GM23248 (cell line): ENCODE measurements at regions not wholly inside any gene's neighbourhood (a gene's known extent, or its start where the extent isn't known, plus 50 kb on each side); places are given as distances from the start of the nearest gene placed in this dataset.

ENCODE experiments used
- DNase-seq: peaks from one replicate; pipeline ENCODE4 v3.0.0-alpha.2; 2015
- H2AFZ ChIP-seq: fragments of 200-600 bp; sonication (generic); 2 replicates; pipeline ENCODE4 v1.6.1; 2016; ENCODE audit warnings: antibody characterized with exemption
- H3F3A ChIP-seq: fragments of 200-600 bp; sonication (generic); 2 replicates; pipeline ENCODE4 v1.6.1; 2016; ENCODE audit warnings: mild to moderate bottlenecking, antibody characterized with exemption, mixed run types; ENCODE audit not compliant: insufficient read depth
- H3K27ac ChIP-seq: fragments of 200-600 bp; sonication (generic); 2 replicates; pipeline ENCODE4 v1.5.1; 2016; ENCODE audit warnings: mild to moderate bottlenecking
- H3K27me3 ChIP-seq: fragments of 200-600 bp; sonication (generic); replicated peaks from 2 replicates; pipeline ENCODE4 v1.6.1; 2016; ENCODE audit warnings: mild to moderate bottlenecking; ENCODE audit not compliant: insufficient read depth
- H3K36me3 ChIP-seq: fragments of 200-600 bp; sonication (generic); 2 replicates; pipeline ENCODE4 v1.6.1; 2016; ENCODE audit warnings: low read depth, mild to moderate bottlenecking
- H3K4me1 ChIP-seq: fragments of 200-600 bp; sonication (generic); 2 replicates; pipeline ENCODE4 v1.6.1; 2016; ENCODE audit warnings: mild to moderate bottlenecking; ENCODE audit not compliant: insufficient read depth
- H3K4me2 ChIP-seq: fragments of 200-600 bp; sonication (generic); one replicate; pipeline ENCODE4 v1.6.1; 2016; ENCODE audit warnings: mild to moderate bottlenecking; ENCODE audit not compliant: unreplicated experiment
- H3K4me3 ChIP-seq: fragments of 200-600 bp; sonication (generic); 2 replicates; pipeline ENCODE4 v1.5.1; 2016; ENCODE audit warnings: mild to moderate bottlenecking
- H3K79me2 ChIP-seq: fragments of 200-600 bp; sonication (generic); 2 replicates; pipeline ENCODE4 v1.6.1; 2016; ENCODE audit warnings: mild to moderate bottlenecking; ENCODE audit not compliant: insufficient read depth
- H3K9ac ChIP-seq: fragments of 200-600 bp; sonication (generic); 2 replicates; pipeline ENCODE4 v1.6.1; 2016; ENCODE audit warnings: mild to moderate bottlenecking
- H3K9me2 ChIP-seq: fragments of 200-600 bp; sonication (generic); 2 replicates; pipeline ENCODE4 v1.6.1; 2016; ENCODE audit warnings: mixed run types, mild to moderate bottlenecking, moderate library complexity; ENCODE audit not compliant: insufficient read depth
- H3K9me3 ChIP-seq: fragments of 200-600 bp; sonication (generic); one replicate; pipeline ENCODE4 v1.6.1; 2017; ENCODE audit warnings: low read depth
- H4K20me1 ChIP-seq: fragments of 200-600 bp; sonication (generic); 2 replicates; pipeline ENCODE4 v1.6.0; 2016; ENCODE audit not compliant: insufficient read depth
- EZH2 ChIP-seq: fragments of 200-600 bp; sonication (generic); IDR thresholded peaks from 2 replicates; pipeline ENCODE4 v1.6.1; 2018; ENCODE audit warnings: antibody characterized with exemption, mild to moderate bottlenecking; ENCODE audit not compliant: insufficient read depth, poor library complexity, severe bottlenecking
- EZH2phosphoT487 ChIP-seq: fragments of 200-600 bp; sonication (generic); IDR thresholded peaks from 2 replicates; pipeline ENCODE4 v1.6.1; 2018; ENCODE audit warnings: antibody characterized with exemption, moderate library complexity, mild to moderate bottlenecking, low read depth; ENCODE audit not compliant: insufficient read depth
- WGBS, 2 experiments: methylation state at CpG; one replicate each; pipeline ENCODE4 v1.1.6; 2015 to 2017; ENCODE audit warnings: low lambda C conversion rate in 2 of 2, low coverage in 1 of 2; ENCODE audit errors: missing lambda C conversion rate in 2 of 2; 5-methylcytosine and 5-hydroxymethylcytosine counted together
- in situ Hi-C: fragments of 300-500 bp; cut with MboI; formaldehyde crosslinking; loops from 2 replicates; pipeline ENCODE4 v1.15.0; 2020

- Histone ChIP-seq H3K79me2 (peaks cover 97% of the 10 kb centered on the region), H3K27me3 (no peaks in the 10 kb centered on the region), H3K9me3 (no peaks in the 10 kb centered on the region), H3K4me2 (peak overlapping the region; percentile 82), H3K4me1 (peaks cover 91% of the 10 kb centered on the region), H3K9ac (peak overlapping the region; percentile 59), H3K36me3 (peaks cover 21% of the 10 kb centered on the region), H4K20me1 (no peaks in the 10 kb centered on the region), H2AFZ (no peak overlapping the region), H3F3A (peaks cover 73% of the 10 kb centered on the region), H3K4me3 (peak overlapping the region; percentile 44), H3K9me2 (no peaks in the 10 kb centered on the region), H3K27ac (peak overlapping the region; percentile 84)
- DNase-seq, result peak; percentile 99
- in situ Hi-C loops, result no loop called here
- TF ChIP-seq EZH2phosphoT487 (no peak), EZH2 (no peak)
- WGBS, 2 experiments, result 6% methylated on average over 15 to 17 of the region's 17 CpGs
Observed at GRCh38 chr9:127561491-127562278, 50.4 kb upstream of the STXBP1 start.
